Gastrocnemius medialis (tissue), 4 donors: ENCODE measurements at regions not wholly inside any gene's neighbourhood (a gene's known extent, or its start where the extent isn't known, plus 50 kb on each side); places are given as distances from the start of the nearest gene placed in this dataset.

Experiments used
- CTCF ChIP-seq, 5 experiments: fragments of 450-650 bp in 3 of 5; fragments of 200-600 bp in 2 of 5; sonication (generic) in 2 of 5; IDR thresholded peaks in 4 of 5; conservative IDR thresholded peaks in 1 of 5; 1 replicate in 4 of 5; 2 replicates in 1 of 5; pipeline ENCODE4 v1.5.1; 2016 to 2019; ENCODE audit warnings: antibody characterized with exemption in 5 of 5, mild to moderate bottlenecking in 3 of 5, moderate library complexity in 3 of 5
- POLR2A ChIP-seq, 2 donors: fragments of 450-650 bp; IDR thresholded peaks; one replicate each; pipeline ENCODE4 v1.6.1; 2017; ENCODE audit warnings: antibody characterized with exemption in 2 of 2, mild to moderate bottlenecking in 2 of 2, moderate library complexity in 2 of 2

GRCh38 chr9:108056084-108056804 is 566.7 kb upstream of the KLF4 start:
- TF ChIP-seq CTCF (IDR thresholded peaks at IDR 0.05 in 4 of 5, conservative IDR thresholded peaks at IDR 0.05 in 1 of 5) (no peak), POLR2A (IDR thresholded peaks at IDR 0.05) (no peak)
